Fibroblast of skin of right quadriceps (primary cell): ENCODE measurements at regions not wholly inside any gene's neighbourhood (a gene's known extent, or its start where the extent isn't known, plus 50 kb on each side); places are given as distances from the start of the nearest gene placed in this dataset.
A peak's percentile ranks its signal among the peaks of the same experiment; 100 is the strongest.
"Not testable (repeated sequence)": the region's sequence is repeated elsewhere in the genome, so short reads cannot be mapped to it uniquely, and the experiment has no call there.

Experiments
- DNase-seq: peaks from one replicate; pipeline ENCODE4 v3.0.0-alpha.2; 2013

DNA sequence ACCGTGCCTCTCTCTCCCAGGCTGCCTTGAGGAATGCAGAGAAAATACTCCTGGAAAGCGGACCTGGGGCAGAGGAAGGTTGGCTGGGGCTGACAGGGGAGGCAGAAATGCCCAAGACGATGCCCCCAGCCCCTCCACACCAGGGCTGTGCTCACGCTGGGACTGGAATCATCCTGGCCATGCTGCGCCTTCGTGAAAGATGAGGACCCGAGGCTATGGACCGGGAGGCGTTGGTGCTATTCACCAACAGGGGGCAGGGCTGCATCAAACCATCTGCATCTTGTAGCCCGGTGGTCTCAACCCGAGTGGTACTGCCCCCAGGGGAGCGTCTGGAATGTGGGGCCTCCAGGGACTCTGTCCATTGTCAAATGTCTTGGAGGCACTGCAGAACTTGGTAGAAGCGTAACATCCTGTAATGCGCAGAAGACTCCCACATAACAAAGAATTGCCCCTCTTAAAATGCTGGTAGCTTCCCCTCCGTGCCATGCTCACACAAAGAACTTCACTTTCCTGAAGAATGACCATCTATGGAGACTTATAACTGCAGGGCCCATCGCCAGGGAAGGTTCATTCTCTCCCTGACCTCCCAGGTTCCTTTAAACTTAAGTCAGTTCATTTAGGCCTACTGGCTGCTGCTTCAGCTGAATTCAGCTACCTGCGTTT is 251.2 kb downstream of the RRAGC start:
- DNase-seq: peak; percentile 19

DNA sequence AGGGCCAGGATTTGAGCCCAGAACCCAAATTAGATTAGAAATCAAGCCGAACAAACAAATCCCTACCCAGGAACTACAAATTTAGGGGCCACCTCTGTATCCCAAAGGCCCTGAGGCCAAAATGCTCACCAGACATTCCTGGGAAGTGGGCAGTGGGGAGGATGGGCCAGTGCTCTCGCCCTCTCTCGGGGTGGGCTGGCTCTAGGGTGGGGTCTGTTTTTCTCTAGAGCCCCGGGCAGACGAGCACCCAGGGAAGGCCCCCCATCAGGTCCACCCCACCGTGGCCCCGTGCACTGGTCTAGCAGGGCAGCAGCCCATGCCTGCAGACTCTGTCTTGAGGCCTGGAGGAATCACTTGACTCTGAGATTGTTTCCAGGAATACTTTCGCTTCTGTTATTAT is 252.0 kb downstream of the RRAGC start:
- no peak for DNase-seq

DNA sequence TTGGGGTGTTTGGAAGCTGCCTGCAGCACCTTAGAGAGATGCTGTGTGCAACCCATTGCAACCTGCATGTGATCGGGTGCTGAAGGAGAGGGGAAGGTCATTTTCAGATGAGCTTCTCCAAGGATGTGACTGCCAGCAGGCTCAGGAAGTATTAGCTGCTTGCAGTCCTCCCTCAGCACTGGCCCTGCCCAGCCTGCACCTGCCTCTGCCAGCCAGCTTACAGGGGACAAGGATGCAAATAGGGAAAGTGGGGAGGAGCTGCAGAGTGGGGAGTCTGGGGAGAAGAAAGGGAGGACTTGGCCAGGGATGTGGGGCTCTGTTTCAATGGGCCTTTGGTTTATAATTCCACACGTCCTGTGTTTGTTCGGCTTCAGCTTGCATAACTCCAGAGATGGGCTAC is 254.5 kb downstream of the RRAGC start:
- DNase-seq: no peak

DNA sequence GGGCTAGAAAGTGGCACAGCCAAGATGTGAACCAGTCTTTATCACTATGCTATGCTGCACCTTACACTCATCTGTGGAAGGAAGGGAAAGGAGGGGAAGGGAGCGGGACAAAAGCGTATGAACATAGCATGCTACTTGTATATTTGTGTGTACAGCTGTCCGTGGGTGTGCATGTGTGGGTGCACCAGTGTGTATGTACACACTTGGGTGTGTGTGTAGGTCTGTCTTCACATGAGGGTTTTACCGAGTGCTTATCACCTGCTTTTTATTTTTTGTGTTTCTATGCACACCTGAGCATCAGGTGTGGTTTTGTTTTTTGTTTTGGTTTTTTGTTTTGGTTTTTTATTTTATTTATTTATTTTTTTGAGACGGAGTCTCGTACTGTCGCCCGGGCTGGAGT is 255.7 kb downstream of the RRAGC start:
- DNase-seq: no peak

DNA sequence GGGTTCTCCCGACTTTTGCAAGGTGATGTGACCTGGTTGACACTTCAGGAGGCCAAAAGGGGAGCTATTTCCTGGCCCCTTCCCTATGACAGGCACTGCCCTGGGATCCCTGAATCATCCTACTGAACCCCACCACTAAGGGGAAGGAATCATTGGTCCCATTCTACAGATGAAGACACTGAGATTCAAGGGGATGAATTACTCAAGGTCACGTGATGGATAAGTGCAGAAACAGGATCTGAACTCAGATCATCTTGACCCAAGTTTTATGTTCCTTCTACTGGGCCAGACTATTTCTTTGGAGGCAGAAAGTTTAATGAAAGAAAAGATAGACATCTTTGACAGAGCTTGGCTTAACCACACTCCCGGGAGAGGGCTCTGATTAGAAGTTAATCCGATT is 258.7 kb downstream of the RRAGC start:
- no peak for DNase-seq

DNA sequence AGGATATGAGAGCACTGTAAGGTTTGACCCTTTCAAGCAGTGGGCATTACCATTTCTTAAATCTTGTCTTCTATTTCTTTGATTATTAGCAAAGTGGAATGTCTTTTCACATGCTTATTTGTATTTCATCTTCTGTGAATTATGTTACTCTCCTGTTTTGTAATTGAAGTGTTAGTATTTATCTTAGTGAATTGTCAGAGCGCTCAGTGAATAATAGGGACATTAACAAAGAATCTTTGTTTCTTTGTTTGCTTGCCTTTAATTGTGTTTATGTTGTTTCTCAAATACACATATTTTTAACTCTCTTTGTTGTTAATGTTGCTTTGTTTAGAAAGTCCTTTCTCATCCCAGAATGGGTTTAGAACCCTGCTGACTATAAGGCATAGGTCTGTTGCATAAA is 259.3 kb downstream of the RRAGC start:
- DNase-seq: no peak

DNA sequence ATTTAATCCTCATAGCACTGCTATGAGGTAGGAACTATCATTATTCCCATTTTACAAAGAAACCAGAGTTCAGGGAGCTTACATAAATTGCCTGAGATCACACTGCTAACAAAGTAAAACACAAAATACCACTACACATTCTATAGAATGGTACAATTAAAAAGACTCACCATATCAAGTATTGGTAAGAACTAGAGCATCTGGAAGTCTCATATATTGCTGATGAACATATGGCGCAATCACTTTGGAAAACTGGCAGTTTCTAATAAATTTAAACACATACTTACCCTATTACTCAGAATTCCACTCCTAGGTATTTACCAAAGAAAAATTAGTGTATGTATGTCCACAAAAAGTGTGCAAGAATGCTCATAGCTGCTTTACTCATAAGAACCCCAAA is 261.5 kb downstream of the RRAGC start:
- DNase-seq: no peak

DNA sequence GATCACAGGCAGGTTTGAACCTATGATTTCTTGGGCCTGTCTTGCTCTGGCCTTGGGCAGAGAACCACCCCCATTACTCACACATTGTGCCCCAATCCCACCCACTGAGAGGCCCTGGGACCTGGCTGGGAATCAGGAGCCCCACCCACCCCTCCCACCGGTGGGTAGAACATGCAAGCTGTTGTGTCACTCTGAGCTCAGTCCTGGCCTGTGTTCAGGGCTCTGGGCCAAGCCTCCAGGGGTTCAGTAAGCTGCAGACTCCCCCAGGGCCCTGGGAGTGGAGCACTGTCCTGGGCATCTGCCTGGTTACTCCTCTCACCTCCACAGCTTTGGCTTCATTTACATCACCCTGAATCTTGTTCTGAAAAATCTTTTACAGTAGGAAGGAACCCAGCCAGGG is 270.5 kb downstream of the RRAGC start:
- no peak for DNase-seq

DNA sequence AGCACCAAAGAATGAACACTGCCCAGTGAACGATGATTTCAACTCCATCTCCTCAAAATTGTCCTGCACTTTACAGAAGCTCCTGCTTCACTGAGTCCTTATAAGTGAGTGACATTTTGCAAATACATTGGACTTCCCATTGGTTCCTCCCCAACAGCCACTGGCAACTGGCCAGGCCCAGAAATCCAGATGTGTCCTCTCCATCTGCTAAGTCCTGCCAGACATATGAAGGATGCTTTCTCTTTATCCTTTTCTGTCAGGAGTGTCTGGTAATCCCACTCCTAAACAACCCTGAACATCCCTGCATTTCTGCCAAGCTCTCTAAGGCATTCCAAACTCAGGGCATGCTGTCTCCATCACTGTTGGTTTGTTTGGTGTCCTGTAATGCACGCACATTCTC is 271.8 kb downstream of the RRAGC start:
- DNase-seq: no peak

DNA sequence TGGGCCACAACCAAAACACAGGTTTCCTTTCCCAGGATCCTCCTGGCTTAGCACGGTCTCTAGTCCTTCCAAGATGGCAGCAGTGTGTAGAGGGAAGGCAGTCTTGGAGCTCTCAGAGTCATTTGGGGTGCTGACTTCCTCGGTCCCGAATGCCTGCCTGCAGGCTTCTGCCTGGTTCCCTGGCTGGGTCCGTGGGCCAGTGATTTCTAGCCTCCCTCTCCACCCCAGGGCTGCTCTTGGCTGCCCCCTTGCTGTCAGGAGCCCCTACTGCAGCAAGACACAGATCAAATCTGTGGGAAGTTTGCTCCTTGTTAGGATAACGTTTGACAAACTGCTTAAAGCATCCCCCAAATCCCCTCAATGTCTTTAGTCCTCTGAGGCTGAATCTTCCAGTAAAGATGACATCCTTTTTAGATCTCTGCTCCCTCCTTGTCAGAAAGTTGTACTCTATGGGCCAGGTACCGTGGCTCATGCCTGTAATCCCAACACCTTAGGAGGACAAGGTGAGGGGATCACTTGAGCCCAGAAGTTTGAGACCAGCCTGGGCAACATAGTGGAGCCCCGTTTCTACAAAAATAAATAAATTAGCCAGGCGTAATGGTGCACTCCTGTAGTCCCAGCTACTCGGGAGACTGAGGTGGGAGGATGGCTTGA is 272.5 kb downstream of the RRAGC start:
- peak; percentile 13 for DNase-seq

DNA sequence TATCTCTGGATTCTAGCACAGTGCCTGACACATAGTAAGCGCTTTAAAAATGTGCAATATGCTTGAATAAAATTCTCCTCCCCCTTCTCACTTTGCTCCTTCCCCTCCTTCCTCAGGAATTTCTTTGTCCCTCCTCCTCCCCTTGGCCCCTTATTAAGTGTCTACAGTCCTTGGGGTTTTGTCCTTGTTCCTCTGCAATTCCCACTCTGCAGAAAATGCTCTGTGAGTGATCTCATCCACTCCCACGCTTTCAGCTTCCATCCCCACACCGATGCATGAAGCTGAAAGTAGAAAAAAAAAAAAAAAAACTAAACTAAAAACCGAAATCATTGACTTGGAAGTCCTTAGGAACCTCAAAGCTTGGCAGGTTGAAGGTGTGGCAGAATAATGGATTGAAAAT is 273.6 kb downstream of the RRAGC start:
- no peak for DNase-seq

DNA sequence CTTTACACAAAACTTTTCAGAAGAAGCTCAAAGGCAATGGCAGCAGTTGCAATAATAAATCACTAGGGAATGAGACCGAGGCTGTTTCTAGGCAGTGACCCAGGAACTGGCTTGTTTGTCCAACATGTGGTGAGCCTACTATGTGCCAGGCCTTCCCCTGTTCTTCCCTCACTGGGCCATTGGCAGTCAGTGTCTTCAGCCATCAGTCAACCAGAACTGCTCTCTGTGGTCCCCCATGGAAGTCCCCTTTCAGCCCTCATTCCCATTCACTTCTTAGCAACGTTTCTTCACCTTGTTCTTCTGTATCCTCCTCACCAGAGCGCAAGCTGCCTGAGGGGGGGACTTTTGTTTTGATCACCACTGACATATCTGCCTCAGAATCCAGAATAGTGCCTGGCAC is 274.1 kb downstream of the RRAGC start:
- no peak for DNase-seq

DNA sequence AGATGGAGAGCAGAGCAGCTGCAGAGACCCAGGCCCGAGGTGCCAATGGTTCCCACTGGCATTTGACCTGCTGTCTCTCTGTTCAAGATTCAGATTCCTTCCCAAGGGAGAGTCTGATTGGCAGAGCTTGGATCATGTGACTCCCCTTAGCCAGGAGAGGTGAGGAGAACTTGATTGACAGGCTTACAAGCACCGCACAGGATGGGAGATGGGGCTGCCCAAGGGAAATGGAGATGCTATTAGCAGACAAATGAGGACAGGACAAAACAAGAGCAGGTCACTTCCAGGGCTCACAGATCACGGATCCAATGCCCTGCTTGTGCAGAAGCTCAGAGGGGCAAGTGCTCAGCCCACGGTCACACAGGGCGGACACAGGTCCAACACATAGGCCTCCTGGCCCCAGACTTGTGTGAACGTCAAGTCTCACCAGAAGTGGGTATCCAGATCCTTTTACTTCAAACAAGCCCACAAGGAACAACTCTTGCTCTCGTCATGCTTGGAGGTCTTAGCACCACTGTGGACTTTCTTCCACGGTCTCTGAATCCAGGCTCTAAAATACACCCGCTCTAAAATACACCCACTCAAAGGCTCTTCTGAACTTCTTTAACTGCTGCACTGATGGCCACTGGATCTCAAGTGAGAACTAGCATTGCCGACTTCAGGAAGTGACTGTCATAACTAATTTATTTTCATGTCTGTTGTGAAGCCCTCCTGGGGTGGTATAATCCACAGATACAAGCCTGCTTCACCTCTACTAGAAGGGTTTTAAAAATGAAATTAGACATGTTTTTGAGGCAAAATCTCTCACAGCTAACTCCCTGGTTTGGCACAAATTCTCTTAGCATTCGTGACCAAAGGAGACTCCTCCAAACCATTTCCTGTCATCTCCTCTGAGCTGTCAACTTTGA is 274.9 kb downstream of the RRAGC start:
- DNase-seq: no peak

DNA sequence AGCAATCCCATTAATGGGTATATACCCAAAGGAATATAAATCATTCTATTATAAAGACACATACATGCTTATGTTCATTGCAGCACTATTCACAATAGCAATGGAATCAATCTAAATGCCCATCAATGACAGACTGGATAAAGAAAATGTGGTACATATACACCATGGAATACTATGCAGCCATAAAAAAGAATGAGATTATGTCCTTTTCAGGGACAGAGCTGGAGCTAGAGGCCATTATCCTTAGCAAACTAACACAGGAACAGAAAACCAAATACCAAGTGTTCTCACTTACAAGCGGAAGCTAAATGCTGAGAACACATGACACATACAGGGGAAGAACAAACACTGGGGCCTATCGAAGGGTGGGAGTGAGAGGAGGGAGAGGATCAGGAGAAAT is 276.3 kb downstream of the RRAGC start:
- not testable (repeated sequence) for DNase-seq

DNA sequence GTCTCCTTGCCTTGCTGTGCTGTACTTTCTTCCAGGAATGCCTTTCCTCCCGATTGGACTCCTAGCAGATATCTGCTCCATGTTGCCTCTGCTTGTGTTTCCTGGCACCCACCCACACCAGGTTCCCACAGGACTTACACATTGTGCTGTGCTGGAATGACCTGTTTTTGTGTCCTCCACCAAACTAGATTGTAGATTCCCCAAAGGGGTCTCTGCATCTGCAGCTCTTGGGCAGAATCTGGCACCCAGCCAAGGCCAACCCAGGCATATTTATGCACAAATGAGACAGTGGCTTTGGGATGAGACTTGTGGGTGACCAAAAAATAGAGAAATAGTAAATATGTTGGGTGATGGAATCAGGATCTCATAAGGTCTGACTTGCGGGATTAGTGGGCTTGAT is 278.2 kb downstream of the RRAGC start:
- DNase-seq: no peak

DNA sequence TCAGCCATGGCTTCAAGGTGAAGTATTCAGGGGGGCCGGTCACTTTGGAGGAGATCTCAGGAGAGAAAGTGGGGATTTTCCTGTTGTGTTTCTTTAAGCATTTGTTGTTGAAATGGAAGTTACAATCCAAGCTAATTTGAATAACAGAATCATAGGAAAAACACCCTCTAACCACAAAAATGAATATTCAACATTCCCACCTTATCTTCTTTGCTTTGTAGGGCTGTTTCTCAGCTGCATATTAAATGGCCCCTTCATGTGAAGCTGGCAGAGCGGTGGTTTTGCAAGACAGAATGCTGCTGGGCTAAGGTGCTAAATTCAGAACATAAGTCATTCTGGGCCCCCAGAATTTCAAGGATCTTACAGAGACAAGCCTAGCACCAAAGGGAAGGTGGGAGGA is 279.0 kb downstream of the RRAGC start:
- DNase-seq: no peak

DNA sequence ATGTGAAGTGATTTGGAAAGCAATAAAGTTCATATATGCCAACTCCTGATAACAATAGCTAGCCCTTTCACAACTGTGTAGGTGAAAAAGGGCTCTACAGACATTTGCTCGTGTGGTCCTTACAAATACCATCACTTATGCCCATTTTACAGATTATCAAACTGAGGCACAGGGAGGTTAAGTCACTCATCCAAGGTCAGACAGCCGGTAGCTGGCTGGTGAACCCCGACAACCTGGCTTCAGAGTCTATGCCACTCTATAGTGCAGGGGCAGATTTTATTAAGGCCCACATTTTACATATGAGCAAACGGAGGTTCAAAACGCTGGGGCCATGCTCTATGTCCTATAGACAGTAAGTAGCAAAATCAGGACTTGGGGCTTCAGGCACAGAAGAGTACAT is 280.5 kb downstream of the RRAGC start:
- DNase-seq: no peak

DNA sequence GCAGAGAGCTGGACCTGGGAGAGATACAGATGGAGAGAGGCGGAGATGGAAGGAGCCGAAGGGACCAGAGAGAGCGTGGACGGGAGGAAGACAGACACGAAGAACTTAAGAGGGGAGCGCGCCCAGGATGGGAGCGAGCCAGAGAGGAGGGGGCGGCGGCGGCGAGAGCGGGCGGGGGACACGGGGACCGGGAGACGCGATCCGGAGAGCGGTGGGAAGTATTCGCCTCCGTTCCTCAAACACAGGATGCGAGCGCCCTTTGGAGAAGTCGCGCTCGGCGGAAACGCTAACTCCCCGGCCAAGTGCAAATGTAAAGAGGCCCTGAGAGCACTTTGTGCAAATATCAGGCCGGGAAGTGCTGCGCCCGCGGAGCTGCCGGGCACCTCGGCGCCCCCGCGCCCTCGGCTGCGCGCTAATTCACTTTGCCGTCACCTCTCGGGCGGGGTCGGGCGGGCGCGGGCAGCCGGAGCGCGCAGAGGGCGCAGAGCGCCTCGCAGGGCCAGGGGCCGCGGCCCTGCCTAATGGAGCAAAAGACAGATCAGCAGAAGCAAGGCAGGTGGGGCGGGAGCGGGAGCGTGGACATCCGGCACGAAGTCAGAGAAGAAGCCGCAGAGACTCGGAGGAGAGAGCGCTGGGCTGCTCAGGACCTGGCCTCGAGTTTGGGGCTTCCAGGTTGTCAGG is 281.2 kb downstream of the RRAGC start:
- no peak for DNase-seq

DNA sequence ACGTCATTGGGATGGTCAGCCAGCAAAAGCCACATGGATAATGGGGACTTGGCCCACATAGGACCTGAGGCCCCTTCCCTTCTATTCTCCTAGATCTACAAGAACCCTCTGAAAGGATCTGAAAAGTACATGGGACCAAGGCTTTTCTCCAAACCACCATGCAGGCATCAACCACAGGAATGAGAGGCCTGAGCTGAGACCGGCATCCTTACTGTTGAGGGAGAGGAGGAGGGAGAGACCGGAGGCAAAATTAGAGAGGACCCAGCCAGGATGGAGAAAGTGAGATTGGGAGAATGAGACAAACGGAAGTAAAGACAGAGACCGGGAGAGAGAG is 281.7 kb downstream of the RRAGC start:
- DNase-seq: no peak

DNA sequence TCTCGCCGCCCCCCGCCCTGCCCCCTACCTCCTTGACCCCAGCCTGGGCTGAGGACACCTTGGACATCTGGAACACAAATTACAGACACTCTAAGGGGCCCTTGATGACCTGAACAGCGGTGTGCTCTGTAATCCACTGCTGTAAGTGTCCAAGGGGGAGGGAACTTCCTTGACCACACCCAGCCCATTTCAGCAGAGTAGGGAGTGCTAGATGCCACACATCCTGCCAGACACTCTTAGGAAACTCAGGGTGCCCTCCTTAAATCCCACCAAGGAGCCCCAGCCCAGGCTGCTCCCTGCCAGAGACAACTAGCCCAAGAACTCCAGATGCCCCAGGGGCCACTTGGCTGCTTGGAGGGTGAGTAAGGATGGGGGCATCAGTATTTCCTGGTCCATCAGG is 282.2 kb downstream of the RRAGC start:
- no peak for DNase-seq

DNA sequence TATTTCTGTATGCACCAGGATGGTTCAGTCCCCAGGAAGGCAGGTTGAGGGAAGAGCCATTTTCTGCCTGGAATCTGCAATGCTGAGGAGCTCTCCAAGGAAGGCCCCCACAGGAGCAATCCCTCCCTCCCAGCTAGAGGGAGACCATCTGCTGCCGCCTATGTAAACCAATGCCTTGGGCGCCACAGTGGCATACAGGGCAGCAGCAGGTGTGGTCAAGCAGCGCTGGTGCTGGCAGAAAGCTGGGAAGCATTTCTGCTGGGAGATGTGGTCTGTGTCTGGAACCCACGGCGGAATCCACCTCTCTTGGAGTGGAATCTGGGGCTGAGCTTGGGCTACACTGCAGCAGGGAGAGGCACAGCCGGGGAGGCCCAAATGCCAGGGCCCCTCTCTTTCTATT is 283.3 kb downstream of the RRAGC start:
- DNase-seq: no peak

DNA sequence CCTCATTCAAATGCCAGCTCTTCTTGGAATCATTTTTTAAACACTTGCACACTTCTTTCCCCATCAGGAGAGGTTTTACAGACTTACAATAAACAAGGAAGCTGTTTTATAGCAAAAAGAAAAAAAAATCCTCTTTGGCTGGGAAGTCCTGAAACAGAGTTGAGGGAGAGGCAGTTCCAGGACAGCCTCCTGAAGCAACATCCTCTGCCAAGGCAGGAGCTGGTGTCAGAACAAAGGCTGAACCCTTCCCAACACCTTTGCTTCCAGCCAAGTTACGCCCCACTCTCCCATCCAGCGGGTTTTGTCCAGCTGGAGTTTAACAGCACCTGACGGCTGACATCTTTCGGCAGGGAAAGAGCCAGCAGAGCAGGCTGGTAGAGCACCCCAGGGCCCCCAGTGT is 287.8 kb downstream of the RRAGC start:
- DNase-seq: no peak

DNA sequence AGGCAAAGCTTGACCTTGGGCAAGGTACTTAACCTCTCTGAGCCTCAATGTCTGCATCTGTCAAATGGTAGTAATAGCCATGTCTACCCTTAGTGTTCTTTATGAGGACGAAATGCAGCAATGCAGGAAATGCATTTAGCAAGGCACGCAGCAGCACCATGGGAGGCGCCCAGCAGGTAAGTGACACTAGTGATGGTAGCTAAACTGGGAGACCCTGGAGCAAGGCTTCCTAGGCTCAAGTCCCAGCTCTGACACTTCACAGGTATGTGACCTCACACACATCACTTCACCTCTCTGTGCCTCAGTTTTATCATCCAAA is 289.0 kb downstream of the RRAGC start:
- DNase-seq: no peak
